NAMALWA (cell line): ENCODE measurements at regions not wholly inside any gene's neighbourhood (a gene's known extent, or its start where the extent isn't known, plus 50 kb on each side); places are given as distances from the start of the nearest gene placed in this dataset.
"Not testable (repeated sequence)": the region's sequence is repeated elsewhere in the genome, so short reads cannot be mapped to it uniquely, and the experiment has no call there.

ENCODE experiments used
- DNase-seq: peaks from one replicate; pipeline ENCODE4 v3.0.0-alpha.2; 2015; ENCODE audit warnings: low spot score

DNA sequence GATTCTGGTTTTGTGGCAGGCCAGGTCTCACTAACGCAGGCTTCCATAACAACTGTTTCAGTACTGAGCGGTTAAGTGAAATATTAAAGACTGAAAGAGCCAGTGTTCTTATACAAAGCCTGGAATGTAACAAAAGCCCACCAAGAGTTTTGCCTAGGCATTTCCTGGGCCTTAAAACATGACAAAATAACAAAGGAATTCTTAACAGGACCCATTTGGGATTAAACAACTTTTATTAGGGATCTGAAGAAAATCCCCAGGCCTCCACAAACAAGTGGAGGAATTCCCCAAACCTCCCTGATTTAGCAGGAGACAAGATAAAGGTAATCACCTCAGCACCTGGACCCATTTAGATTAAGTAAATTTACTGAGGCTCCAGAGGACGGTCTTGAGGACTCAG, 799.7 kb upstream of the SPRY2 start:
- no peak for DNase-seq

GRCh38 chr13:81139987-81140386, 799.1 kb upstream of the SPRY2 start:
- no peak for DNase-seq

GRCh38 chr13:81138353-81138980, 797.5 kb upstream of the SPRY2 start:
- no peak for DNase-seq

GRCh38 chr13:81133066-81133465, 792.1 kb upstream of the SPRY2 start:
- no peak for DNase-seq

GRCh38 chr13:81117416-81117815, 776.5 kb upstream of the SPRY2 start:
- no peak for DNase-seq

DNA sequence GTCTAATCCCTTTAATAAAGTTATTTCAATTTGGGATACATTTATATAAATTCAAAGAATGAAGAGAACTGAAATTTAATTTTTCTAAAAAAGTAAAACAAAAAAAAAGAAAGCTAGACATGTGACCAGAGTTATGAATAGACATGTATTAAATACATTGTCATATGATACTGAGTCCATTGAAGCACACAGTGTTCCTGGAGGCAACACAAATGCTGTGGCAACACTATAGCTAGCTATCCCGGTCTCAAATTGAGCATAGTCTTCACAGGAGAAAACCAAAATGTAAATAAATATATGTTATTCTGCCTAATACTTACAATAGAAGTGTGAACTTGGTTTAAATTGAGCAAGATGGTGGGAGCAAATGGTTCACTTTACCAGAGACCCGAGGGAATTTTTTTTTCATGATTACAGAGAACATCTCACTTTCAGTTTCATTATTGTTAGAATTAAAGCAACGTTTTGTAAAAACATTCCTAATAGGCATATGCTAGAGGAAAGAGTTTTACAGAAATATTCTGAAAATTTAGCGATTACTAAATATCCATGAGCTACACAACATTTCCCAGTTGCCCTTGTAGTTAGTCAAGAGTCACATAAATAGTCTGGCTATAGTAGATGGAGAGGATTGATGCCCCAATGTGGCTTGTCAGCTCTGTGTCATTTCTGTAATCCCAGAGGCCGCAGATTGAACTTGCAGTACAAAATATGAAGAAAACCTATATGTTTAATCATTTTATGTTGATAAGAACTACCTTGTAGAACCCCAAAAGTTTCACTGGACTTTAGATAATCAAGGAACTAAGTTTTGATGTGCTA, 775.7 kb upstream of the SPRY2 start:
- peak; percentile 20 for DNase-seq

DNA sequence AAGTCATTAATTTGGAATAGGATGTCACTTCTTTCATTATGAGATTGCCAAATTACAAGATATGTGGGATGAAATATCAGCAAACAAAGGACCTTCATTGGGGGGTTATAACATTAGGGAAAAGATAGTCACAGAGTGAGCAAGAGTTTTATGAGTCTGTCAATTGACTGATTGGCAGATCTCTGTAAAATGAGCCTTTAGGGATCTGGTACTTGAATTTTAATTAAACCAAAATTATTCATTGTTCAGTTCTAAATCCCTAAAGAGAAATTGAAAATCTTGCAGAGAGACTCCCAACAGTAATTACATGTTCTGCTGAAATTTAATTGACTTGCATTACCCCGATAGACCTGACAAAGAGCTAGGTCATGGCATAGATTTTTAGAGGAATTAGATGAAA, 768.1 kb upstream of the SPRY2 start:
- no peak for DNase-seq

DNA sequence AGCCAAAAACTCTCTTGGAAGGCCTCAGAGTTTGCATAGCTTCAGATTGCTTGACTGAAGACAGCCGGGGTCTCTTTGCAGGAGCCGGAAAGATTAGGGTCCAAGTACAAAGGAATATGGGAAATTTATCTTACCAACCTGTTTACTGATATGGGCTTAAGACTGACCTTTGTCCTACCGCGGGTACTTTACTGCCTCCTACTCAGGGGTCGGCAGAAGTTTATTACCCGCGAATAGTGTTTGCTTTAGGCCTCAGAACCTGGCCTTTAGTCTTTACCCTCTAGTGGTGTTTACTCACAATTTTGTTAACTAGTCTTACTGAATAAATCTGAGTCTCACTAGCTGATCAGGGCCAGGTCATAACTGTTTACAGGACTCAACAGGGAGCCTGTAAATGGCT, 765.4 kb upstream of the SPRY2 start:
- no peak for DNase-seq

GRCh38 chr13:81104035-81104715, 763.2 kb upstream of the SPRY2 start:
- no peak for DNase-seq

DNA sequence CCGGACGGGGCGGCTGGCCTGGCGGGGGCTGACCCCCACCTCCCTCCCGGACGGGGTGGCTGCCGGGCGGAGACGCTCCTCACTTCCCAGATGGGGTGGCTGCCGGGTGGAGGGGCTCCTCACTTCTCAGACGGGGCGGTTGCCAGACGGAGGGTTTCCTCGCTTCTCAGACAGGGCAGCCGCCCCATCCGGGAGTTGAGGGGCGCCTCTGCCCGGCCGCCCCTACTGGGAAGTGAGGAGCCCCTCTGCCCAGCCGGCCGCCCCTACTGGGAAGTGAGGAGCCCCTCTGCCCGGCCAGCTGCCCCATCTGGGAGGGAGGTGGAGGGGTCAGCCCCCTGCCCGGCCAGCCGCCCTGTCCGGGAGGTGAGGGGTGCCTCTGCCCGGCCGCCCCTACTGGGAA, 761.1 kb upstream of the SPRY2 start:
- not testable (repeated sequence) for DNase-seq

- DNase-seq: no peak
Observed at GRCh38 chr13:81089371-81090157, 748.6 kb upstream of the SPRY2 start.

GRCh38 chr13:81080911-81081454, 740.1 kb upstream of the SPRY2 start:
- no peak for DNase-seq

- DNase-seq: no peak
Observed at GRCh38 chr13:81078048-81078447, 737.1 kb upstream of the SPRY2 start.

DNA sequence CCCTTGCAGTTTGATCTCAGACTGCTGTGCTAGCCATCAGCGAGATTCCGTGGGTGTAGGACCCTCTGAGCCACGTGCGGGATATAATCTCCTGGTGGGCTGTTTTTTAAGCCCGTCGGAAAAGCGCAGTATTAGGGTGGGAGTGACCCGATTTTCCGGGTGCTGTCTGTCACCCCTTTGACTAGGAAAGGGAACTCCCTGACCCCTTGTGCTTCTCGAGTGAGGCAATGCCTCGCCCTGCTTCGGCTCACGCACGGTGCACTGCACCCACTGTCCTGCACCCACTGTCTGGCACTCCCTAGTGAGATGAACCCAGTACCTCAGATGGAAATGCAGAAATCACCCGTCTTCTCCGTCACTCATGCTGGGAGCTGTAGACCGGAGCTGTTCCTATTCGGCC, 728.9 kb upstream of the SPRY2 start:
- DNase-seq: not testable (repeated sequence)

GRCh38 chr13:81058916-81059290, 718.0 kb upstream of the SPRY2 start:
- no peak for DNase-seq

GRCh38 chr13:81058211-81058915, 717.4 kb upstream of the SPRY2 start:
- DNase-seq: no peak

GRCh38 chr13:81051873-81052272, 710.9 kb upstream of the SPRY2 start:
- no peak for DNase-seq

DNA sequence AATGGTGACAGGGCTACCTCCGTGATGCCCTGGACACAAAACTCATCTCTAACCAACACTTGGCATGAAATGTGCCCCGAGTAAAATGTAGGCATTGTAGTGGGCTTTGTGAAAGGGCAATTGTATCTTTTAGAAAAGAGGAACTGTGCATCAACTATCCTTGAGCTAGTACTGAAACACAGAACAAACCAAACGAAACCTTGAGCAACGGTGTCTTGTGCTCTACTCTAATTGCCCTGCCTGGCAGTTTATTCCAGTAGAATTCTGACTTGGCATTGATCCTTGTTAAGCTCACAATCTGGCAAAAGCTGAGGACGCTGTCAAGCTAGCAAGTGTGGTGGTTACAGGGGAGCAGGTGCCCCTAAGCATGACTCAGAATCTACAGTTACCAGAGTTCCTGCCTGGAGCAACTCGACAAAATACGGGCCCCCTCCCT, 707.1 kb upstream of the SPRY2 start:
- DNase-seq: no peak

GRCh38 chr13:81041761-81042160, 700.8 kb upstream of the SPRY2 start:
- no peak for DNase-seq

- no peak for DNase-seq
Observed at GRCh38 chr13:81031996-81032395, 691.1 kb upstream of the SPRY2 start.

DNA sequence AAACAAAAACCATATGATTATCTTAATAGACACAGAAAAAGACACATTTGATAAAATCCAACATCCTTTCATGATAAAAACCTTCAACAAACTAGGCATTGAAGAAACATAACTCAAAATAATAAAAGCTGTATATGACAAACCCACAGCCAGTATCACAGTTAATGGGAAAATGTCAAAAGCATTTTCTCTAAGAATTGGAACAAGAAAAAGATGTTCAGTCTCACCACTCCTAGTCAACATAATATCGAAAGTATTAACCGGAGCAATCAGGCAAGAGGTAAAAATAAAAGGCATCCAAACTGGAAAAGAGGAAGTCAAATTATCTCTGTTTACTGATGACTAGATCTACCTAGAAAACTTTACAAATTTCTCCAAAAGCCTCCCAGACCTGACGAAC, 684.2 kb upstream of the SPRY2 start:
- no peak for DNase-seq
